ENCODE measurements at regions not wholly inside any gene's neighbourhood (a gene's known extent, or its start where the extent isn't known, plus 50 kb on each side); places are given as distances from the start of the nearest gene placed in this dataset.

DNA sequence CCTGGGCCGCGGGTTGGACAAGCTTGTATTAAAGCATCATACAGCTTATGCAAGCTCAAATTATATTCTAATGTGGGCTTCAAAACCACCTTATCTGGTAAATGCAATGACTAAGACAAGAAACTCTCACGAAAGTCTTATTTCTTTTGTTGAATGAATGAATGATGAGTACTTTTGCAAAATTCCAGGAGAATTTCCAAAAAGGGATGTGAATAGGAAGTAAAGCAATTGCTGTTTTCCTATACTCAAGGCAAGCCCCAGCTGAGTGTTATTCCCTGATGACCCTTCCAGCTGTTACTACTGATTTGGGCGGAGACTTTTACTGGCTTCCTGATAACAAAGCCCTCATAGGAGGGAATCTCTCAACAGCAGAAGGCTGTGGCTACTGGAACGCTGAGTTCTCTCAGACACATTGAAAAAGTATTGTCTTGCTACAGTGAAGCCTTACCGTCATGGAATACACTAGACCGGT lies 162.8 kb downstream of the SREK1 start:
- FAIRE-seq = no peak

DNA sequence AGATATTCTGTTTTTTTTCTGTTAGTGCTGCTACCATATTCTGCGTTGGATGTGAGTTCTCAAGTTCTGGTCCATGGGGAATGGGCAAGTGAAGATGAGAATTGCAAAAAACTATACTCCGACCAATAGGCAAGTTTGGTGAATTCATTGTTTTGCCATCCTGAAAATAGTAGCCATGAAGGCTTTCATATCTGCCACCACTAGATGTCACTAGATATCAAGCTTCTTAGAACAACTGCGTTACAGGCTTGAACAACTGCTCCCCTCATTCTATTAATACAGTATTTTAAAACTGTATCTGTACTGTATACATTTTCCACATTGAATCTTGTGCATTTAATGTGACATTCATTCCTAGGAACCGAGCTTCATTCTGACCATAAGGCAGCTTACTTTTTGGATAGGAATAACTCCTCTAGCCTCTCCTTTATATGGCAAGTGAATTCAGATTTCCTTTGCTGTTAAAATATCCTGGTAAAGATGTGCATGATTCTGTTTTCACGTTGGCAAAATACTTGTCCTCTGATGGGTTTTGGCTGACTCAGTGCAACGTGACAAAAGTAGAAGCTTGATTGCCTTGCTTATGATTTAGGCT lies 163.6 kb downstream of the SREK1 start:
- FAIRE-seq = peak; percentile 86

DNA sequence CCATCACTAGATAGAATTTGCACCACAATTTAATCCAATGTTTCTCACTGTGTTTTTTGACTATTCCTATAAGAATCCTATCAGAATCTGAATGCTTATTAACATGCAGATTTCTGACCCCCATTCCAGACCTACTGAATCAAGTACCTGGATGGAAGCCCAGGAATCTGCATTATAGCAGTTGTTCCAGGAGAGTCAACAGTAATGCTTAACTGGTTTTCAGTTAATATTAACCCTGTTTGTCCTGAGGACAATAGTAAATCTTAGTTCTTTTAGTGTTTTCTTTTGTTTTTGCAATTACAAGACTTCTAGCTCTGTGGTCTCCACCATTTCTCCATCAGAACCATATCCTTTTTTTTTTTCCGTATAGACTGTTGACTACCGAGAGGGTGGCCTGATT lies 168.2 kb downstream of the SREK1 start:
- no peak for FAIRE-seq

DNA sequence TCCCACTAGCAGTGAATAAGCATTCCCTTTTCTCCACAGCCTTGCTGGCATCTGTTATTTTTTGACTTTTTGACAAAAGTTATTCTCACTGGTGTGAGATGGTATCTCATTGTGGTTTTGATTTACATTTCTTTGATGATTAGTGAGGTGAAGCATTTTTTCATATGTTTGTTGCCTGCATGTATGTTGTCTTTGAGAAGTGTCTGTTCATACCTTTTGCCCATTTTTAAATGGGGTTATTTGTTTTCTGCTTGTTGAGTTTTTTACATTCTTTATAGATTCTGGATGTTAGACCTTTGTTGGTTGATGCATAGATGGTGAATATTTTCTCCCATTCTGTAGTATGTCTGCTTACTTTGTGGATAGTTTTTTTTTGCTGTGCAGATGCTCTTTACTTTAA lies 171.7 kb downstream of the SREK1 start:
- no peak for FAIRE-seq

DNA sequence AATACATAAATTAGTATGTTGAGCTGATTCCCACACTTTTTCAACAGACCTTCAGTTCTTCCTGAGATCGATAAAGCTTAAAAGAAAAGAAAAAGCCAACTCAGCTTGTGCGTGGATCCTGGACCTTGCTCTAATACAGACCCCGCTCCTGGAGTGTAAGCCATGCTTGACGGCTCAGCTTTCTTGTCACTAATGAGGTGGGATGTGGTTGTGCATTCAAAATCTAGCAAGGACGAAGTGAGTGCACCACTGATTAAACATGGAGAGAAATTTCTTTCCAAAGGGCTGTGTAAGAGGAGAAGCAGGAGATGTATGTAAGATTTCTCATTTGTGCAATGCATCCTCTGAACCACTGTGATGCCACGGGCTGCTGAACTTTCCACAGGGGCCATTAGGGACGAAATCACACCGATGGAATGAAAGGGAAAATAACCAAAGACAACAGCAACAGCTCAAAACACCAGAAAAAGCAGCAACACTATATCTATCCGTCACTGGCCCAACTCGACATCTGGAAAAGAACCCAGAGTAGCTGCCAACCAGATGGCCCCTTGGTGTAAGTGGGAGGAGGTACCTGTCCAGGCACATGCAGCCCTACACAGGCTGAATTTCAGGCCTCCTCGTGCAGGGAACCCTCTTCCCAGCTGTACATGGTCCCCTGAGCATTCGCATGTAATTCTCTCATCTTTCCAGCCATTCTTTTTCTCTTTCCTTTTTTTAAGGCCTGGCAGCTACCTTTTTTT lies 178.9 kb downstream of the SREK1 start:
- no peak for FAIRE-seq

DNA sequence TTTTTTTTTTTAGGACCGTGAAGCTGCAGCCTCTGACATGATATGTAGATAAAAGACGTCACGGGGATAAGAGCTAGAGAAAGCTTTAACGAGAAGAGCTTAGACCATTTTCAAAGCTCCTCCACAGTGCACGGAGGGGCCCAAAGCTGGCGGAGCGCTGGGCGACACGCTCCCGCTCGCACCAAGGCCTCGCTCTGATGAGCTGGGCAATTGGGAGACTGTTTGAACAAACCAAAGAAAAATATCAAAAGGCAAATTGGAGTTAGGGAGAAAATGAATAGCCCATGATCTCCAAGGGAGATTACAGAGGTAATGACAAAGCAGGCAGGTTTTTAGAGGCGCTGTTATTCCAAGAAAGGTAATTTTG lies 179.4 kb downstream of the SREK1 start:
- FAIRE-seq = no peak

DNA sequence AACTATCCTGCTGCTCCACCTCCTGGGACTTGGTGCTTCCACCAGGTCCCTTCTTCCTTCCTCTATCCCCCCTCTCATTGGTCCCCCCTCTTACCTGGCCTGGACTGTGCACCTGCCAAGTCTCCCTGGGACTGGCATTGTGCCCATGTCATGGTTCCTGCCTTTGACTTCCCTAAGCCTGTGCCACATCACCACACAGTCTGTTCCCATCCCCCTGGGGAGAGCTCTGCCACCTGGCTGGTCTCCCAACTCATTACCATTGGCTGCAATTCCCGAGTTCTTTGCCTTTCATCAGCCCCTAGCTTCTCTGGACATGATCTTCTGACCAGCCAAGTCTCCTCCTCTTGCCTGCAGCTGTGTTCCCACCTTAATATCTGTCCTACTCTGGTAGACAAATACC lies 180.3 kb downstream of the SREK1 start:
- no peak for FAIRE-seq

DNA sequence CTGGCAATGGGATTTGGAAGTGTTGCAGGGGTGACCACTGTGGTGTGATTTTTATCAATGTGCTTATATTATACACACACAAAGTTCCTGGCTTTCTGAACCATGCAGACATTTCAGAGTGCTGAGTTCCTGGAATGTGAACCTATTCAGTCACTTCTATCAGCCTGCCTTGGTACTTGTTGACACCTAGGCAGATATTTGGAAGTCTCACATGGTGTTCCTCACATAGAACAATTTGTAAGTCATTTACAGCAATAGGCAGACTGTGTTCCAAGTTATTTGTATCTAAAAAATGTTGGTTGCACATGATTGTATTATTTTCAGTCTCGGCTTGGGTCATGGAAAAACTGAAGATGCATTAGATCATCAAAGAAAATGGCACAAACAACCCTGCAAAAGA lies 182.2 kb downstream of the SREK1 start:
- no peak for FAIRE-seq

DNA sequence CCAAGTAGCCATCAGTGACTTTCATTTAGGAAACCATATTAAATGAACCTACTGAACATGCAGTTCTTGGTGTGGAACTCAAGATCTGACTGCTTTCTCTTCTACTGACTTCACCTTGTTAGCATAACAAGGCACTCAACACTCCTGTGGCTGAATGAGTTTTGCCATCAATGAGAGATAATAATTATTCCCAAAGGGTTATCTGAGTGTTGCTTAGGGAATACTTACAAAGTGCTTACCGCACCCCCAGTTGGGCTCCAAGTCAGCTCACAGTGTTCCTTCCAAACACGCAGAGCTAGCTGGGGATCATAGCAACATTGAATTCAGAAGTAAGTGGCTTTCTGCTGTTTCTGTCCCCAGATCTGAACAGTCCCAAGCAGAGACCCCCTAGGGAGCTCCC lies 182.9 kb downstream of the SREK1 start:
- no peak for FAIRE-seq

DNA sequence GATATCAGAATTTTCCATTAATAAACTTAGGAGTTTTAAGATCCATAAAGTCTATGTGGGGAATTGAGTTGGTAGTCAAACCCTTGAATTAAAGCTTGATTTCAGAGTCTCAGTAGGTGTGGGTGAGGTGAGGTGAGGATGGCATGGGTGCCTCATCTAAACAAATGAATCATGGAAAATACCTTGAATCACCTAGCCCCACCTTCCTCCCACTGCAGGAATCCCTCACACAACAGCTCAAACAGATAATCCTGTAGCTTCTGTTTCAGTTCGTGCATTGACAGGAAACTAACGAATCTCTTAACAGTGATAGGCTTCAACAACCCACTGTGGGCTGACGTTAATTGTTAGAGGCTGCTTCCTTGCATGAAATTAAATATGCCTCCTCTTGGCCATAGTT lies 185.0 kb downstream of the SREK1 start:
- FAIRE-seq = no peak

DNA sequence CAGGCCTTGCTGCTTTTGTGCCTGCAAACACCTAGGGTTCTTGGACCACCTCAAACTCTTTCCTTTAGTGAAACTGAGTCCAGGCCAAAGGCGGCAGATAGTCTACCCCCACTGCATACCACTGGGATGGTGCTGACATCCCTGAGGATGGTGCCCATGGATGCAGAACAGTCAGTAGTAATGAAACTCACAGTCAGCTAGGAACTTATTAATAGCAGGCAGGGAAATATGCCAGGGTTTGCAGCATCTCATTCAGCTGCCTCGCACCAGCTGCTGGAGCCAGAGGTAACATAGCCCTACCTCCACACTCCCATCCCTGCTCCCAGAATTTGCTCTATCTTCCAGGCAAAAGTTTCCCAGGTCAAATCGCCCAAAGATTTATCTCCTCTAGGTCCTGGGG lies 189.1 kb downstream of the SREK1 start:
- no peak for FAIRE-seq

DNA sequence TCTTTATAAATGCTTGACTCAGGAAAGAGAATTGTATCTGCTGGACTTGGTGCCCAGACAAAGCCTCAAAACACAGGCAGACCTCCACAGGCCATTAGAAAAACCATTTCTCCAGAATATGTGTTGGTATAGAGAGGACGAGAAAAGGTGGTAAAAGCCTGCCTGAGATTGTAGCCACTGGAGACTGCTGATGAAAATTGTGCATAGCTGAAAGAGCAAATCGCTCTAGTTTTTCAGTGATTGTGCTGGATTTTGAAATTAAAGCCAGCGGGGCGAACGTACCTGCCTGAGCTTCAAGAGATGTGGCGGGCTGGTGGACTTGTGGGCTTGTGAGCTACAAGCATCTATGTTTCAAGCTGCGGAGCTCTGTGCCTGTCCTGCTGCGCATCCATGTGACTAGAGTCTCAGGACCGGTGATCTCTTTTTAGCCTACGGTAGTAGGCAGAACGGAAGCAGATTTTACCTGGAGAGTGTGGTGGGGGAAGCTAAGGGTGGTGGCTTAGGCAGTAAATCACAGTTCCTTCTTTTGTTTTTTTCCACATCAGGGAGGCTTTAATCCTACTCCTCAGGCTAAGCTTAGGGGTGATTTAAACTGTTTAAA lies 193.6 kb downstream of the SREK1 start:
- FAIRE-seq = no peak

DNA sequence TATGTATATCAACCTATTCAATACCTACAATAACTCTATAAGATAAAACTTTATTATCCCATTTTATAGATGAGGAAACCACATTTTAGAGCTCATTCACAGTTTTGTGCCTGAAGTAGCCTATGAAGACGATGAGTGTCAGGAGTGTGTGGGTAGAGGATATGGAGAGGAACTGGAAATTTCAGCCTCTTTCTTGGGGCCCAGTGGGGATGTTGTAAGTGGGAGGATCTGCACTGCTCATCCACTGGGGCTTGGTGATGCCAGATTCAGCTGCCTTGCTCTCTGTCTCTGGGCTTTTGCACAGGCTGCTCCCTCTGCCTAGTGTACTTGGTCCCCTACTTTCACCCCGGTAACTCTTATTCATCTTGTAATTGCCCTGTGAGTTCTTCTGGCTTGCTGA lies 194.7 kb downstream of the SREK1 start:
- FAIRE-seq = no peak

DNA sequence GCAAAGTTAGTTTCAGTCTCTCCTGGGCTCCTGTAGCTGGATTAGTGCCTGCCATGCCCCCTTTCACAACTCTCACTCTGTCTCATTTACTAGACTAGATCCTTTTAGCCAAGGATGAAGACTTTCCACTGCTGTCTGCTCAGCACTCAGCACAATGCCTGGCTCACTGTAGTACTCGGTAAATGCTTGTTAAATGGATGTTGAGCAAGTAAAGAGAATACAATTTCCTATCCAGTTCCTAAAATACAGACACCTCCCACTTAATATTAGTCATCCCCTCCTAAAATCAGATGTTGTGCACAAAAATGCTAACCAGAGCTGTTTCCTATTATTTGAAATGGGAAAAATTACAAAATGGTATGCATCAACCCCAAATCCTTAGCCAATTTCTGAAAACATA lies 195.8 kb downstream of the SREK1 start:
- no peak for FAIRE-seq

DNA sequence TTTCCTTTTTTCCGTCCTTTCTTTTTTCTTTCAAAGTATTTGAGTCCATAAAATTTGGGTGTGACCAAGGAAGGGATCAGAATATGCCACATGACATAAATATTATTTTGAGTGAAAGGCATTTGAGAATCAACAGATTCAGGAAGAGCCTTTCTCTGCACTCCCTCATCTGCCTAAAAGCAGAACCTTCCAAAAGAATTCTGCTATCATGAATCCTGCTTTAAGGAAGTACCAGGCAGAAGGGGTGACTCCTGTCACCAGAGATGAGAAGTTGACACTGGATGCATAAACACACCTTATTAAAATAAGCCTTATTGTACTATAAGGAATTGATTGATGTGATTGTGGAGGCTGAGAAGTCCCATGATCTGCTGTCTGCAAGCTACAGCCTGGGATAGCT lies 196.7 kb downstream of the SREK1 start:
- FAIRE-seq = no peak

DNA sequence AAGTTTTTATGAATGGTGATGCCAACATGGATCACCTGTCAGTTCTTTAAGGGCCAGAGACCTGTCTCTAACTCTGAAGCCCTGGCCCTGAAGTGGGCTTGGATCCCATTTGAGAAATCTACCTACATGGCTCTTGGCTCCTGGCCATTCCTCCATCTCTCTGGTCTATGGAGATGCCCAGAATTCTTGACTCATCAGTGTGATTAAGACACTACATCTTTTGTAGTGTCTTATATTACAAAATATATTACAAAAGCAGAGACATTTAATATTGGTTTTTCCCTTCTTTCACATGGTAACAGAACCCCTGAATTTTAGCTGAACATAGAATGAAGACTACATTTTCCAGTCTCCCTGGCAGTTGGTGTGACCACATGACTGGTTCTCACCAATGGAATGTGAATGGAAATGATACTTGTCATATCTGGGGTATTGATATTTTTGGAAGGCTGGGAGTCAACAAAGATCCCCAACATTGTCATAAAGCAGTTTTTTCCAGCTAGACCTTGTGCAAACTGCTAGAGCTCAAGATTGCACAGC lies 198.3 kb downstream of the SREK1 start:
- FAIRE-seq = no peak

DNA sequence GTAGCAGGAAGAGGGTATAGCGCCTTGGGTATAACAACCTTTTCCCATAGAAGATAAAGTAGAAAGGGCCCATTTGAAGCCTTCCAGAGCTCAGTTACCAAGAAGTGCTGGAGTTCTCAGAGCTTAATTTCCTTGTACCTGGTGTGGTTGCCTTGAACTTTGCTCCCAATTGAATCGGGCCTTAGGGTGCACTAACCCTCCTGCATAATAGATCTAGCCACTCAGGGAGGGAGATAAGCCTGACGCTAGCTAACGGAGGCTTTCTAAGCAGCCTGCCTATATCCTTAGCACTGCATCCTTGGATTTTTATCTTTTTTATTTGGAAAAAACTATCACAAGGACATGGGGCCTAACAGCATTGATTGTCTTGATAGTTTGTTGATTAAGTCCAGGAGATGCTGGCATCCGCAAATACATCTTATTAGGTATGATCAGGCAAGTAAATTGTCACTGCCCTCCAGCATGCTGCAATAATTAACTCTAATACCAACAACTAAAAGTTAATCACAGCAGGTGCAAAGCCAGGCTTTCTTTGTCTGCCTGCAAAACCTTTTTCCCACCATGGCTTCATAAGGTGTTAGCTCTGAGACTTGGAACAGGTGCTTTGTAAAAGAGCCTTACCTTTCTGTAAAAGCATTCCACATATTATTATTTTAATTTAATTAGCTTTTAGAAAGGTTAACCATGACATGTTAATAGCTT lies 199.4 kb downstream of the SREK1 start:
- FAIRE-seq = no peak

DNA sequence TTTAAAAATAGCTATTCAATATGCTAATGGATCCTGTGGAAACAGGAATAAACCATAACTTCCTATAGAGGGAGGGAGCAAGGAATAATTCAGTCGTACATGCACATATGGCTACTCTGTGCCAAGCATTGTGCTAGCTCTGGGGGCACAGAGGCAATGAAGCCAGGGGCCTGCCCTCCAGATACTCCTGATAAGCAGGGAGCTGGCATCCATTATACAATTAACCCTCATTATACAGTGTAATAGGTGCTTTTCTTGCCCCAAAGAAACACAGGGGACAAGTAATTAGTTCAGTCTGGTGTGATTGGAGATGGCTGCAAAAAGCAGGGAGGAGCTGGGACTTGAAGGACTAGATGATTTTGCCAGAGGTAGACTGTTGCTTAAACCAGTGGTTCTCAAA lies 200.4 kb downstream of the SREK1 start:
- no peak for FAIRE-seq

DNA sequence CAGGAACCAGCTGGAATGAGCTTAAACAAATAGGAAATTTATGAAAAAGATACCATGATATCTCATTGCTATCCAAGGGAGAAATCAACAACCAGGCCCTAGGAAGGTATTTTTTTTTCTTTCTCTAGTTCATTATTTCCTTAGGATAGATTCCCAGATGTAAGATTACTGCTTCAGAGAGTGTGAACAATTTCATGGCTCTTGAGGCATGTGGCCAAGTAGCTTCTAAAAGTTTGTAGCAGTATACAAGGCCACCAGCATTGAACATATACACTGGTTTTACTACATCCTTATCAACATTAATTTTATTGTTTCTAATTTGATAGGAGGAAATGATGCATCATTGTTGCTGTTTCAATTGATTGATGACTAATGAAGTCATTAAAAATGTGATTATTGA lies 201.2 kb downstream of the SREK1 start:
- no peak for FAIRE-seq

DNA sequence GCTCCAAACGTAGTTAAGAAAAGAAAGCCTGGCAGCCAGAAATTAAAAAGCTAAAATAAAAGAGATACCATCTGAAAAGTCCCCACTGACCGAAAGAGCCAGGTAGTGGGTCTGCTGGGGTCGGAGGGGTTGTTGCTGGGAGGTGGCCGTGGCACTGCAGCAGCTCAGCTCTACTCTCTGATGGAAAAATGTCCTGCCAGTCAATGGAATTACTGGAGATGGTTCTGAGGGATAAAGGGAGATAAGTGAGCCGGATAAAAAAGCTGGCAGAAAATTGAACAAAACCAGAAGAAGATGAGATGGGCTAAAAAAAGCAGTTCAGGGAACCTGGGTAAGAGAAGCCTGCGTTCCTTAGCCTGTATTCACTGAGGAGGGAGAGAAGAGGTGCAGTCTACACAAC lies 202.8 kb downstream of the SREK1 start:
- no peak for FAIRE-seq

DNA sequence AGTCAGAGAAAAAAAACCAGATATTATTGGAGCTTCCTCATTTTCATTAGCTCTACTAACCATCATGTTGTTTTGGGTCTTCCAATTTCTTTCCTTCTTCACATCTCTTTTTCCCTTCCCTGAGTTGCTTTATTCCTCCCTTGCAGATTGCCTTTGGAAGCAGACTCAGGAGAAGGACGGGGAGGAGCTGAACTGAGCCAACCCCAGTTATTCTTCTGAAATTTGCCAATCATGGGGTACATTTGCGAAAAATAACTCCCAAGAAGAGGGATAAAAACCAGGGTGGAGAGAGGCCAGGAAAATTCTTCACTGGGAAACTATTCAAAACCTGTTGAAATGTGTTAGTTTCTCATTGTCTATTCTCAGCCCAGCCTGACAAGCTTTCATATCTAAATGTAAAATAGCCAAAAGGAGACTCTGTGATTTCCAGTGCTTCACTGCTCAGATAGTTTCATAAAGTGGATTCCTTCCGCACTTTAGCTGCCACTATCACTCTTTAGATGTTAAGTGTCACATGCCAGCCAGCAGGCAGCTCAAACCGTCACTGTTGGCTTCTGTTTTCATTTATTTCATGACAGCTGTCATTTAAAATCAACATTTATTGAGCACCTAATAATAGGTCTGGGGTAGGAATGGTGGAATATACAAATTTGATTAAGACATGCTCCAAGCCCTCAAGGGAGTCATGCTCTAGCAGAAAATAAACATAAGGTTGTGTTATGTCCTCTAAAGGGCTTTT lies 204.5 kb downstream of the SREK1 start:
- FAIRE-seq = no peak

DNA sequence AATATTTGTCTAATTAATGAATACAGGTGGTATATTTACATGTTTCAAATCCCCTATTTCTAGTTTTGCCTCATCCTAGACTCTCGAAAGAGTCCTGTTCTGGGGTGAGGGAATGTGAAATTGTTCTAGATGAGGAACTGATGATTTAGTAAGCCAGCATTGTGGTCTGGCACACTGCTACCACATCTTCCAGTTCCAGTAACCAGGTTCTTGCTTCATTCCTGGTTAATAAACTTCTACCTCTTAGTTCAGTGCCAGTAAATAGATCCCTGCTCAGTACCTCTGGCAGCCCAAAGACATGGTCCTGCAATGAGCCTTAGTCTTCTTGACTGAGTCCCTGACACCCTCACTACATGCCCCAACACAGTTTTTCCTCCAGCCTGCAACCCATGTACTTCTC lies 207.7 kb downstream of the SREK1 start:
- FAIRE-seq = no peak

DNA sequence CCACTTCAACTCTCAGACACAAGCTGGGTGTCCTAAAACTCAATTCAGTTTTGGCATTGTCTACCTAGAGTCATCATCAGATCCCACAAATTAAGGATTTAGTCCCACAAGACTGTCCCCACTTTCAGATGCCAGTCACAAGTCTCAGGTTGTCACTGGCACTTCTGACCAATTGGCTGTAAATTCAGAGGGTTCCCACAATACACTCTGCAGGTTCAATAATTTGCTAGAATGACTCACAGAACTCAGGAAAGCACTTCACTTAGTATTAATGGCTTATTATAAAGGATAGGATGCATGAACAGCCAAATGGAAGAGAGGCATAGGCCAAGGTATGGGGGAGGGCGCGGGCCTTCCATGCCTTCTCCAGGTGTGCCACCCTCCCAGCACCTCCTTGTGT lies 209.1 kb downstream of the SREK1 start:
- FAIRE-seq = no peak

Measured in TTC549 (cell line).